Hepatic stellate cell (primary cell): ENCODE measurements at regions not wholly inside any gene's neighbourhood (a gene's known extent, or its start where the extent isn't known, plus 50 kb on each side); places are given as distances from the start of the nearest gene placed in this dataset.
A peak's percentile ranks its signal among the peaks of the same experiment; 100 is the strongest.

Experiments
- DNase-seq: peaks from one replicate; pipeline ENCODE4 v3.0.0; 2011; ENCODE audit warnings: low spot score

- DNase-seq = no peak
These were observed 282.0 kb upstream of the DKK2 start for GRCh38 chr4:107318078-107318477.

- no peak for DNase-seq
These were observed 281.5 kb upstream of the DKK2 start for GRCh38 chr4:107317611-107318010.

- DNase-seq = no peak
These were observed 279.5 kb upstream of the DKK2 start for GRCh38 chr4:107315584-107315983.

- DNase-seq = no peak
These were observed 278.0 kb upstream of the DKK2 start for GRCh38 chr4:107314156-107314555.

- DNase-seq = no peak
These were observed 276.3 kb upstream of the DKK2 start for GRCh38 chr4:107312366-107312765.

GRCh38 chr4:107304699-107305286, 268.7 kb upstream of the DKK2 start:
- no peak for DNase-seq

GRCh38 chr4:107299646-107300045, 263.5 kb upstream of the DKK2 start:
- no peak for DNase-seq

GRCh38 chr4:107292979-107293378, 256.9 kb upstream of the DKK2 start:
- no peak for DNase-seq

- DNase-seq = peak; percentile 14
These were observed 247.8 kb upstream of the DKK2 start for GRCh38 chr4:107283587-107284559.

GRCh38 chr4:107279733-107280132, 243.6 kb upstream of the DKK2 start:
- DNase-seq = no peak

GRCh38 chr4:107278791-107279483, 242.8 kb upstream of the DKK2 start:
- DNase-seq = no peak

- no peak for DNase-seq
These were observed 239.9 kb upstream of the DKK2 start for GRCh38 chr4:107276052-107276451.

- DNase-seq = no peak
These were observed 239.1 kb upstream of the DKK2 start for GRCh38 chr4:107275225-107275624.

GRCh38 chr4:107270614-107271013, 234.5 kb upstream of the DKK2 start:
- DNase-seq = no peak

- DNase-seq = no peak
These were observed 233.1 kb upstream of the DKK2 start for GRCh38 chr4:107269175-107269574.

- no peak for DNase-seq
These were observed 229.7 kb upstream of the DKK2 start for GRCh38 chr4:107265859-107266258.

GRCh38 chr4:107261241-107261874, 225.2 kb upstream of the DKK2 start:
- DNase-seq = no peak

- DNase-seq = no peak
These were observed 222.2 kb upstream of the DKK2 start for GRCh38 chr4:107258359-107258758.

- no peak for DNase-seq
These were observed 219.5 kb upstream of the DKK2 start for GRCh38 chr4:107255596-107255995.

- DNase-seq = no peak
These were observed 219.0 kb upstream of the DKK2 start for GRCh38 chr4:107255114-107255513.

- no peak for DNase-seq
These were observed 217.5 kb upstream of the DKK2 start for GRCh38 chr4:107253579-107254068.

- no peak for DNase-seq
These were observed 217.0 kb upstream of the DKK2 start for GRCh38 chr4:107253090-107253489.
